PC-3 (cell line): ENCODE measurements at regions not wholly inside any gene's neighbourhood (a gene's known extent, or its start where the extent isn't known, plus 50 kb on each side); places are given as distances from the start of the nearest gene placed in this dataset.

ENCODE experiments used
- ATAC-seq: fragments of 200-7000 bp; cut with Tn5 transposase; 2 replicates; pipeline ENCODE4 v1.9.1; 2020; ENCODE audit warnings: mild to moderate bottlenecking, moderate library complexity
- BruUV-seq: library from RNA; stranded (reverse); fragments of 400-500 nt; replicated peaks from 2 replicates; lab custom pipeline; 2021; lab: Mats Ljungman, UMichigan
- CTCF ChIA-PET: fragments of 300-600 bp; sonication (Branson Sonifier 250); formaldehyde crosslinking; loops from one replicate; lab custom pipeline; 2022; ENCODE audit warnings: antibody characterized with exemption; lab: Charles Lee
- POLR2A ChIA-PET: fragments of 300-600 bp; sonication (Branson Sonifier 250); formaldehyde crosslinking; loops from one replicate; lab custom pipeline; 2022; ENCODE audit warnings: antibody characterized with exemption; ENCODE audit not compliant: unreplicated experiment; lab: Charles Lee
- DNase-seq: peaks from one replicate; pipeline ENCODE4 v3.0.0-alpha.2; 2015
- H2AFZ ChIP-seq: fragments of 300-600 bp; sonication (generic); 2 replicates; pipeline ENCODE4 v1.6.0; 2016; ENCODE audit warnings: antibody characterized with exemption, low read length
- H3F3A ChIP-seq: fragments of 300-600 bp; sonication (generic); one replicate; pipeline ENCODE4 v1.6.0; 2017; ENCODE audit warnings: antibody characterized with exemption, low read length, control low read depth, mild to moderate bottlenecking; ENCODE audit not compliant: unreplicated experiment
- H3K27ac ChIP-seq: fragments of 300-600 bp; sonication (generic); 2 replicates; pipeline ENCODE4 v1.5.1; 2016; ENCODE audit warnings: mild to moderate bottlenecking, low read length
- H3K27me3 ChIP-seq: fragments of 300-600 bp; sonication (generic); 2 replicates; pipeline ENCODE4 v1.6.1; 2016; ENCODE audit warnings: low read length, mixed read lengths
- H3K36me3 ChIP-seq: fragments of 300-600 bp; sonication (generic); 2 replicates; pipeline ENCODE4 v1.6.1; 2016; ENCODE audit warnings: low read depth, mixed run types, low read length, mixed read lengths
- H3K4me1 ChIP-seq: fragments of 300-600 bp; sonication (generic); 2 replicates; pipeline ENCODE4 v1.5.1; 2016; ENCODE audit warnings: low read length; ENCODE audit not compliant: insufficient read depth
- H3K4me2 ChIP-seq: fragments of 300-600 bp; sonication (generic); 2 replicates; pipeline ENCODE4 v1.6.0; 2016; ENCODE audit warnings: low read length
- H3K4me3 ChIP-seq: fragments of 300-600 bp; sonication (generic); 2 replicates; pipeline ENCODE4 v1.5.1; 2016; ENCODE audit warnings: mild to moderate bottlenecking, low read length, mixed read lengths
- H3K79me2 ChIP-seq: fragments of 300-600 bp; sonication (generic); 2 replicates; pipeline ENCODE4 v1.6.1; 2017; ENCODE audit warnings: low read length, mixed read lengths
- H3K9ac ChIP-seq: fragments of 300-600 bp; sonication (generic); 2 replicates; pipeline ENCODE4 v1.6.0; 2016; ENCODE audit warnings: mild to moderate bottlenecking, low read length
- H3K9me2 ChIP-seq: fragments of 300-600 bp; sonication (generic); replicated peaks from 2 replicates; pipeline ENCODE4 v1.6.1; 2016; ENCODE audit warnings: mixed run types, low read length, mixed read lengths
- H3K9me3 ChIP-seq: fragments of 300-600 bp; sonication (generic); 2 replicates; pipeline ENCODE4 v1.6.1; 2016; ENCODE audit warnings: low read length, mixed read lengths
- H4K20me1 ChIP-seq: fragments of 300-600 bp; sonication (generic); 2 replicates; pipeline ENCODE4 v1.6.1; 2016; ENCODE audit warnings: low read length, mixed read lengths
- EZH2 ChIP-seq: fragments of 300-600 bp; sonication (generic); IDR thresholded peaks from one replicate; pipeline ENCODE4 v1.6.1; 2017; ENCODE audit warnings: antibody characterized with exemption, mild to moderate bottlenecking, low read length; ENCODE audit not compliant: unreplicated experiment
- EZH2phosphoT487 ChIP-seq: fragments of 300-600 bp; sonication (generic); IDR thresholded peaks from 2 replicates; pipeline ENCODE4 v1.6.1; 2018; ENCODE audit warnings: mild to moderate bottlenecking, antibody characterized with exemption, low read length, borderline replicate concordance
- intact Hi-C: fragments of 100-400 bp; cut with micrococcal nuclease; formaldehyde crosslinking; loops from 2 replicates; pipeline ENCODE4 v1.9.0; 2023
- TF ChIP-seq, protein P1 (sequence below): fragments of 300-600 bp; sonication (generic); conservative IDR thresholded peaks from 2 replicates; pipeline ENCODE4 v1.5.1; 2017; ENCODE audit warnings: antibody characterized with exemption, low read depth, mild to moderate bottlenecking, low read length

DNA sequence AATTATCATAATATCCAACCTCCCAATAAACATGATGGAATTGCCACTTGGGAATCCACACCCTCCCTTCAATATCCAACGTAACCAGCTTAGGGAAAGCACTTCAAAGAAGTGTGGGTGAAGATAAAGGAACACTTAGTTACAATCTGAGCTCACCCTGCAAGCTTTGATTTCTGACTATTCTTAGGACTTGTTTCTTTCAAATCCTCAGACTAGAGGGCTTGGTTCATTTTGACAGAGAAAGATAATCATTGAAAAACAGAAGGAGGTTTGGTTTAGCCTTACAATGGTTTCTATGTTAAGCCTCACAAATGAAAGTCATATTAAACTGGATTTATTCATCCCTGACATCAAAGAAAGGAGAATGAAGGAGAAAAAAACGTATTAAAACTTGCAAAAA is 57.9 kb upstream of the SYT13 start:
- ATAC-seq: no peak
- no peak overlapping the region for H3K4me3 ChIP-seq
- intact Hi-C loops: no loop called here

DNA sequence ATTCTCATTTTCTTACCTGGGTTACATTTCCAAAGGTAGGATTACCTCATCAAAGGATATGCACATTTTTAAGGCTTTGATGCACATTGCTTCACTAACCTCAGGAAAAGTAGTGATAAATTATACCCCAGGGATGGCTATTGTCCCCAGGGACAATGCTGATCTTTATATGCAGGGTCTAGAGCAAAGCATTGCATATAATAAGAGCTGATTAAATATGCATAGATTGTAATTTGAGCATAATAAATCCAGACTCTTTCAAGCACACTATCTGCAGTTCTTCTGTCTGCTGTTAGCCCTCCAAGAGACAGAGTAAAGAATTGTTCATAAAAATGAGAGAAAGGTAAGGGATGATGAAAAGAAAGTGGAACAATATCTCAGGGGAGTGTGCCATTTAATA is 57.3 kb upstream of the SYT13 start:
- H3K27ac ChIP-seq: no peak overlapping the region
- DNase-seq (no peak), ATAC-seq (no peak)
- TF ChIP-seq, protein P1, sequence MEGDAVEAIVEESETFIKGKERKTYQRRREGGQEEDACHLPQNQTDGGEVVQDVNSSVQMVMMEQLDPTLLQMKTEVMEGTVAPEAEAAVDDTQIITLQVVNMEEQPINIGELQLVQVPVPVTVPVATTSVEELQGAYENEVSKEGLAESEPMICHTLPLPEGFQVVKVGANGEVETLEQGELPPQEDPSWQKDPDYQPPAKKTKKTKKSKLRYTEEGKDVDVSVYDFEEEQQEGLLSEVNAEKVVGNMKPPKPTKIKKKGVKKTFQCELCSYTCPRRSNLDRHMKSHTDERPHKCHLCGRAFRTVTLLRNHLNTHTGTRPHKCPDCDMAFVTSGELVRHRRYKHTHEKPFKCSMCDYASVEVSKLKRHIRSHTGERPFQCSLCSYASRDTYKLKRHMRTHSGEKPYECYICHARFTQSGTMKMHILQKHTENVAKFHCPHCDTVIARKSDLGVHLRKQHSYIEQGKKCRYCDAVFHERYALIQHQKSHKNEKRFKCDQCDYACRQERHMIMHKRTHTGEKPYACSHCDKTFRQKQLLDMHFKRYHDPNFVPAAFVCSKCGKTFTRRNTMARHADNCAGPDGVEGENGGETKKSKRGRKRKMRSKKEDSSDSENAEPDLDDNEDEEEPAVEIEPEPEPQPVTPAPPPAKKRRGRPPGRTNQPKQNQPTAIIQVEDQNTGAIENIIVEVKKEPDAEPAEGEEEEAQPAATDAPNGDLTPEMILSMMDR: no peak
- TF ChIP-seq EZH2phosphoT487: no peak
- no peak for TF ChIP-seq EZH2
- no peaks in the 10 kb centered on the region; the same call in 1 of the 2 replicates for H3K4me1 ChIP-seq
- no peak overlapping the region for H3K9ac ChIP-seq
- no peaks in the 10 kb centered on the region for H4K20me1 ChIP-seq
- H3F3A ChIP-seq: no peaks in the 10 kb centered on the region
- intact Hi-C loops: no loop called here
- peaks cover 52% of the 10 kb centered on the region for H3K27me3 ChIP-seq
- no peak overlapping the region for H3K4me2 ChIP-seq
- ChIA-PET CTCF (no interaction called here), POLR2A (no interaction called here)
- no peaks in the 10 kb centered on the region for H3K9me3 ChIP-seq
- no TSS peak for BruUV-seq
- H3K9me2 ChIP-seq: no peaks in the 10 kb centered on the region
- no peaks in the 10 kb centered on the region for H3K36me3 ChIP-seq
- H3K4me3 ChIP-seq: no peak overlapping the region
- H3K79me2 ChIP-seq: no peaks in the 10 kb centered on the region
- H2AFZ ChIP-seq: no peak overlapping the region

More for the DNA sequence above, 57.9 kb upstream of the SYT13 start:
- no peaks in the 10 kb centered on the region; the same call in 1 of the 2 replicates for H3K4me1 ChIP-seq
- POLR2A ChIA-PET: no interaction called here
- no peaks in the 10 kb centered on the region for H3K9me3 ChIP-seq
- no peaks in the 10 kb centered on the region for H3F3A ChIP-seq
- TF ChIP-seq EZH2phosphoT487: no peak
- TF ChIP-seq, protein P1: no peak
- TF ChIP-seq EZH2: no peak
- H3K36me3 ChIP-seq: no peaks in the 10 kb centered on the region
- H3K27ac ChIP-seq: no peak overlapping the region
- H4K20me1 ChIP-seq: no peaks in the 10 kb centered on the region
- no peaks in the 10 kb centered on the region for H3K79me2 ChIP-seq
- DNase-seq: no peak
- H3K9me2 ChIP-seq: no peaks in the 10 kb centered on the region
- no TSS peak for BruUV-seq
- H3K27me3 ChIP-seq: peaks cover 51% of the 10 kb centered on the region
- no peak overlapping the region for H3K9ac ChIP-seq
- H2AFZ ChIP-seq: no peak overlapping the region
- CTCF ChIA-PET: no interaction called here
- no peak overlapping the region for H3K4me2 ChIP-seq

DNA sequence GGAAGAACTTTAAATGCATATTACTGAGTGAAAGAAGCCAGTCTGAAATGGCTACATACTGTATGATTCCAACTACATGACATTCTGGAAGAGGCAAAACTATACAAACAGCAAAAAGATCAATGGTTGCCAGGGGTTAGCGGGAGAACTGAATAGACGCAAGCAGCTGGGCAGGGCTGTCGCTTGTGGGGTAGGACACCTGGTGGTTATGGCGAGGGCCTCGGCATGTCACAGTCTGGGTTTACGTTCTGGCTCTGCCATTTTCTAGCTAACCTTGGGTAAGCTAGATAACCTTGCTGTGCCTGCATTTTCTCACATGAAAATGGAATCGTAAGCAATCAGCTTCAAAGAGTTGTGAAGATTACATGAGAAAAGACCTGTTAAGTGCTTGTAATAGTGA is 55.2 kb upstream of the SYT13 start:
- H2AFZ ChIP-seq: no peak overlapping the region
- no peak for TF ChIP-seq EZH2
- no peak for TF ChIP-seq EZH2phosphoT487
- TF ChIP-seq, protein P1: no peak
- H3K4me1 ChIP-seq: no peaks in the 10 kb centered on the region; the same call in 1 of the 2 replicates
- H3K9ac ChIP-seq: no peak overlapping the region
- no TSS peak for BruUV-seq
- ChIA-PET POLR2A (no interaction called here), CTCF (no interaction called here)
- no peak overlapping the region for H3K4me3 ChIP-seq
- H3K79me2 ChIP-seq: no peaks in the 10 kb centered on the region
- no peaks in the 10 kb centered on the region for H3F3A ChIP-seq
- intact Hi-C loops: no loop called here
- H3K27ac ChIP-seq: no peak overlapping the region
- H4K20me1 ChIP-seq: no peaks in the 10 kb centered on the region
- H3K4me2 ChIP-seq: no peak overlapping the region
- no peaks in the 10 kb centered on the region for H3K36me3 ChIP-seq
- peaks cover 47% of the 10 kb centered on the region for H3K27me3 ChIP-seq
- ATAC-seq (no peak), DNase-seq (no peak)
- no peaks in the 10 kb centered on the region for H3K9me2 ChIP-seq
- H3K9me3 ChIP-seq: no peaks in the 10 kb centered on the region
